Naive thymus-derived CD8-positive, alpha-beta T cell (primary cell): ENCODE measurements at regions not wholly inside any gene's neighbourhood (a gene's known extent, or its start where the extent isn't known, plus 50 kb on each side); places are given as distances from the start of the nearest gene placed in this dataset.

Source experiments
- ATAC-seq, 2 donors: fragments of 150-1000 bp; cut with Tn5 transposase in 1 of 2; sonication (Bioruptor Pico), chemical (Tn5 transposase) in 1 of 2; 1 replicate in 1 of 2; 2 replicates in 1 of 2; pipeline ENCODE4 v1.10.0; 2021; ENCODE audit warnings: mild to moderate bottlenecking in 2 of 2, moderate library complexity in 2 of 2
- POLR2A ChIA-PET: fragments of 350-600 bp; sonication (Branson Sonifier 250); formaldehyde crosslinking; loops from one replicate; lab custom pipeline; 2021; ENCODE audit warnings: antibody characterized with exemption; lab: Charles Lee
- DNase-seq, 10 donors: peaks; one replicate each; pipeline versions ENCODE4 v3.0.0 to v3.0.0-alpha.2; 2020 to 2022
- H3K27ac Mint-ChIP-seq, 10 donors: one replicate each; pipeline ENCODE4 v1.8.0; 2020 to 2022; ENCODE audit warnings: mild to moderate bottlenecking in 10 of 10, mixed read lengths in 10 of 10, moderate library complexity in 4 of 10, inconsistent platforms in 1 of 10
- H3K27me3 Mint-ChIP-seq, 5 donors: one replicate each; pipeline ENCODE4 v1.8.0; 2021 to 2022; ENCODE audit warnings: mixed read lengths in 5 of 5
- H3K36me3 Mint-ChIP-seq, 3 donors: one replicate each; pipeline ENCODE4 v1.8.0; 2020 to 2022; ENCODE audit warnings: mixed read lengths in 3 of 3, mild to moderate bottlenecking in 2 of 3, inconsistent platforms in 1 of 3
- H3K4me1 Mint-ChIP-seq, 4 donors: one replicate each; pipeline ENCODE4 v1.8.0; 2021 to 2022; ENCODE audit warnings: mixed read lengths in 4 of 4
- H3K4me3 Mint-ChIP-seq, 10 donors: one replicate each; pipeline ENCODE4 v1.8.0; 2020 to 2022; ENCODE audit warnings: mild to moderate bottlenecking in 10 of 10, mixed read lengths in 10 of 10, moderate library complexity in 6 of 10, inconsistent platforms in 1 of 10
- H3K9me3 Mint-ChIP-seq, 9 donors: one replicate each; pipeline ENCODE4 v1.8.0; 2020 to 2022; ENCODE audit warnings: mixed read lengths in 9 of 9, mild to moderate bottlenecking in 3 of 9, inconsistent platforms in 1 of 9, moderate library complexity in 1 of 9

DNA sequence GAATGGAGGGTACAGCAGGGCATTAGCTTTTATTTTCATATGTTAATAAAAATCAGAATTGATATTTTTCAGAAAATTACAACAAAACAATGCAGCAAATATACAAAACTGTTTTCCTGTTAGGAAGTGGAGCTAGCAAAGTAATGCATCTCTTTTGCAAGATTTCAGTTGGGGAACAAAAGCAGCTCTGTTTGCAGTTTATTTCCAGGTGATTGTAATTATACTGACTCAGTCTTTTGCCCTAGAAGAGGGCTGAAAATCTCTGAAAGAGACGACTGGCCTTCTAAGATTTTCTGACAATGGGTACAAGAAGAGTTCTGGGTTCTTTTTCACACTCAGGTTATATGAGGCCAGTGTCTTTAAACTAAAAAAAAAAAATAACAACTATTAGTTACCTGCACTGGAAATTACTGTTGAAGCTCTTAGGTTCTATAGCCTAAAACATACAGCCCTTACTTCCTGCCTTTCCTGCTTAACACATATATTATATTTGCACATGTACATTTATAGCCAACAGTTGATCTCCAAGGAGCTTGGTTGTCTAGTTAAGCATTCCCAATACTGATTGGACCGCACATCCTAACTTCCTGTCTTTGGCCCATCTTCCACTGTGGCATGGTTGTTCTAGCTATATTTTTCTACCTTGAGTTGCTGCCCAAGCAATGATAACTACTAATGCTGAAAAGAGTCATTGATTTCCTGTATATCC, 199.1 kb upstream of the KRR1 start:
- peaks cover 0 to 4% (median 0%) of the 10 kb centered on the region in 5 donors for H3K27me3 Mint-ChIP-seq
- DNase-seq (no peak), ATAC-seq (no peak)
- POLR2A ChIA-PET, result no interaction called here
- H3K27ac Mint-ChIP-seq, result no peak overlapping the region
- no peaks in the 10 kb centered on the region for H3K9me3 Mint-ChIP-seq
- H3K36me3 Mint-ChIP-seq, result no peaks in the 10 kb centered on the region
- no peak overlapping the region for H3K4me3 Mint-ChIP-seq
- H3K4me1 Mint-ChIP-seq, result no peaks in the 10 kb centered on the region

DNA sequence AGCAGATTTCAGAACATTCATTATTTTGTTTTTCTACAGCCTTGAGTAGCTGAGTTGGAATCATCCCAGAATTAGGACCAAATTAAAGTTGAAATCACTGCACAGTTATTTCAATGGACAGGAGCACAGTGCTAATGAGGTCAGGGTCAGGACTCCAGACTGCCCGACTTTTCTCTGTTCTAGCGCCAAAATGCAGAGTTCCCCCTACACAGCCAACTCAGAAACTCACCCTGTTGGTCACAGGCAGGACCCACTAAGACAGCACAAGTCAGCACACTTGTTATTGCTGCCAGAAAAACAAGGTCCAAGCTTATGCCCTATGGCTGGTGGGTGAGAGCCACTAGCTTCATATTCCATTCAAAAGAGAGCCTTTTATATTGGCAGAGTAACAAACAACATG, 198.1 kb upstream of the KRR1 start:
- Mint-ChIP-seq H3K4me3 (no peak overlapping the region), H3K9me3 (no peaks in the 10 kb centered on the region), H3K27ac (no peak overlapping the region), H3K4me1 (no peaks in the 10 kb centered on the region), H3K27me3 (peaks cover 0 to 4% (median 0%) of the 10 kb centered on the region in 5 donors), H3K36me3 (no peaks in the 10 kb centered on the region)
- POLR2A ChIA-PET, result no interaction called here
- no peak for ATAC-seq
- no peak for DNase-seq

DNA sequence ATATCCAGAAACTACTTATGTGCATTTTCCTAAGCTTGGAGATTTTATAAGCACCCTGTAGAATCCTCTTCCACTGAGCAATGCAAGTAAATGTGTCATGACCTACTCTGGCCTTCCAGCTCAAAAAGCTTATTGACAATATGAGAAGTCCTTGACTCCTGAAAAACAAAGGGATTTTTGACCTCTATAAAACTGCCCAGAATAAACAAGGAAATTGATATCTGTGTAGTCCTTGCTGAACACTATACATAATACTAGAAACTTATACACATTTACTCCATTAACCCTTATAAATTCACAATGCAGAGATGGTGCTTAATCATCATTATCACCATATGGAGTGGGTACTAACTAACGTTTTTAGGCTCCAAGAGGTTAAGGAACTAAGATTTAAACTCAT, 197.4 kb upstream of the KRR1 start:
- POLR2A ChIA-PET, result no interaction called here
- no peaks in the 10 kb centered on the region for H3K36me3 Mint-ChIP-seq
- H3K4me1 Mint-ChIP-seq, result no peaks in the 10 kb centered on the region
- peaks cover 0 to 4% (median 0%) of the 10 kb centered on the region in 5 donors for H3K27me3 Mint-ChIP-seq
- DNase-seq, result no peak
- no peak for ATAC-seq
- no peak overlapping the region for H3K27ac Mint-ChIP-seq
- H3K9me3 Mint-ChIP-seq, result no peaks in the 10 kb centered on the region
- no peak overlapping the region for H3K4me3 Mint-ChIP-seq

DNA sequence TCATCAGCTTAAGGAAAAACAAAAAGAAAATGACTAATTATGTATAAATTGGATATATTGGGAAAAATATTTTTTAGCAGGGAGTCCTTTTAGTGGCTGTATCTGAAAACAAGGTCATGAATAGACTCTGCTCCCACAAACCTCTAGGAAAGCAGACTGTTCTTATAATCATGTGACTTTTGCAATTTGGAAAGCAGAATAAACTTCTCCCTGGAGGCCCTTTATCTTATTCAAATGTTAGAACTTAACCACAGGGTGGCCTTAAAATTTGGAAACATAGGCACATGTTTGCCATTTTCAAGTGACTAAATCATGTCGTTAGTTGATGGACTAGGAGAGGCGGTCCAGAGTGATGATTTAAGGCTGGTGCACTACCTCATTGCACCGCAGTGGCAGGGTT, 196.6 kb upstream of the KRR1 start:
- H3K4me3 Mint-ChIP-seq, result no peak overlapping the region
- no peak for ATAC-seq

DNA sequence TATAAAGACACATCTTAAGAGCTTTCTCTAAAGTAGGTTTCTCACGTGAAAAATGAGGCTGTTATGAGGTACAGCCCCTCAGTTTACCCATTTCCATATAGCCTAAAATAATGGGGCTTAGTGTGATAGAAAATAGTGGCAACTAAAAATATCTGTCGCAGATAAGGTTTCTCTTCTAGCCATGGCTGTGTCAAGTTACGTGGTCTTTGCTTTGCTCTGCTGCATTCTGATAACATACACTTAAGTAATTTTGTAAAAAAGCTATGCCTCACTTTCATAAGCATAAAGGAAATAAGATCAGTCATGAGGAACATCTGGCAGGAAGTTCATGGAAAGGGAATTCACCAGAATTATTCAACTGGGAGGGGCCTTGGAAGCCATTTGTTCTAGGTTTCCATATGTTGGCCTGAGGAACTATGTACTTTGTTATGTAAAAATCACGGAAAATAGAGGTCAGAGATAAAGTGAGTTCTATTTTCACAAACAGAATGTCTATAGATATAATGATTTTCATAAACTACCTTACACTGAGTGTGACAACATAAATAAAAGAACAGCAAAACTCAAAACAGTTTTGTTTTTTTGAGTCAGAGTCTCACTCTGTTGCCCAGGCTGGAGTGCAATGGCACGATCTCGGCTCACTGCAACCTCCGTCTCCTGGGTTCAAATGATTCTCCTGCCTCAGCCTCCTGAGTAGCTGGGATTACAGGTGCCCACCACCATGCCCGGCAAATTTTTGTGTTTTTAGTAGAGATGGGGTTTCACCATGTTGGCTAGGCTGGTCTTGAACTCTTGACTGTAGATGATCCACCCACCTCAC, 195.6 kb upstream of the KRR1 start:
- H3K27ac Mint-ChIP-seq, result no peak overlapping the region
- H3K36me3 Mint-ChIP-seq, result no peaks in the 10 kb centered on the region
- ATAC-seq (no peak), DNase-seq (no peak)
- POLR2A ChIA-PET, result no interaction called here
- H3K4me3 Mint-ChIP-seq, result no peak overlapping the region
- no peaks in the 10 kb centered on the region for H3K9me3 Mint-ChIP-seq
- peaks cover 0 to 9% (median 4%) of the 10 kb centered on the region in 4 donors for H3K4me1 Mint-ChIP-seq
- peaks cover 0 to 4% (median 0%) of the 10 kb centered on the region in 5 donors for H3K27me3 Mint-ChIP-seq

More for the DNA sequence above, 196.6 kb upstream of the KRR1 start:
- no peak for DNase-seq
- Mint-ChIP-seq H3K27me3 (peaks cover 0 to 4% (median 0%) of the 10 kb centered on the region in 5 donors), H3K27ac (no peak overlapping the region), H3K4me1 (peaks cover 0 to 2% (median 0%) of the 10 kb centered on the region in 4 donors), H3K36me3 (no peaks in the 10 kb centered on the region), H3K9me3 (no peaks in the 10 kb centered on the region)
- POLR2A ChIA-PET, result no interaction called here

DNA sequence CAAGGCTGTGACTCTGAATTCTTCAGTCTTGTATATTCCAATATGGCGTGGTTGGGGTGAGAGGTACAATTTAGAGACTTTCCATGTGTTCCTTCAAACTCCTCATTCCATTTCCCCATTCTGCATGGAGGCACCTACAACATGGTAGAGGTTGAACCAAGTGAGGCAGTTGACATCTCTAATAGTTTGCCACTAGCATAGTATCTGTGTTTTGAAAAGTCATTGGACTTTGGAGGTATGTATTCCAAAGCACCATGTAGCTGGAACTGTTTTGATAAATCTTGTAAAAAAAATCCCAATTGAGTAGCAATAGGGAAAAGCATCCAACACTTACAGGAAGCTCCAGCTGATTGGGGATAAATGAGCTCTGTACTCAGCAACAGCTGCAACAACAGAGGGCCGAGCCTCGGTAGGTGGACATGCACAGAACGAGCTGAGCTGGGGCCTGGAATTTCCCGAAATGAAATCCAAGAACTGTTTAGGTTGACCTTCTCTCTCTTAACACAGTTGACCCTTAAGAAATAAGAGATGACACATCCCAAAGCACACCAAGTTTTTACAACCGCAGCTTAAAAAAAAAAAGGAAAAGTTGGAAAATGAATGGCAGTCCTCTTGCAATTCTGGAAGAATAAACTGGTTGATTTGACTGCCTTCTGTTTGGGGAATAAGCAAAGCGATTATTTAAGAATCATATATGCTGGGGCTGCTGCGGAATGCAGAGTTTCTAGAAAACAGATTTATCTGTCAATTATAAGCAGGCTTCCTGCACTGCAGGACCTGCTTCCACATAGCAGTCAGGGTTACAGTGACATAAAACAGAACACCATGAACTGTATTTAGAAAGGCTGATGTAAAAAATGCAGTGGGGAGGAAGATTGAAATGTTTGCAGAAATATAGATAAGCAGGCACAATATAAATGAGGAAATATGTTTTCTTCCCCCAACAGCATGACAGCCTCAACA, 194.6 kb upstream of the KRR1 start:
- no peak overlapping the region for H3K4me3 Mint-ChIP-seq
- H3K9me3 Mint-ChIP-seq, result no peaks in the 10 kb centered on the region
- H3K27me3 Mint-ChIP-seq, result peaks cover 0 to 2% (median 0%) of the 10 kb centered on the region in 5 donors
- peaks cover 0 to 12% (median 5%) of the 10 kb centered on the region in 4 donors for H3K4me1 Mint-ChIP-seq
- no peak overlapping the region for H3K27ac Mint-ChIP-seq
- H3K36me3 Mint-ChIP-seq, result no peaks in the 10 kb centered on the region
- DNase-seq, result no peak
- POLR2A ChIA-PET, result no interaction called here
- ATAC-seq, result no peak

DNA sequence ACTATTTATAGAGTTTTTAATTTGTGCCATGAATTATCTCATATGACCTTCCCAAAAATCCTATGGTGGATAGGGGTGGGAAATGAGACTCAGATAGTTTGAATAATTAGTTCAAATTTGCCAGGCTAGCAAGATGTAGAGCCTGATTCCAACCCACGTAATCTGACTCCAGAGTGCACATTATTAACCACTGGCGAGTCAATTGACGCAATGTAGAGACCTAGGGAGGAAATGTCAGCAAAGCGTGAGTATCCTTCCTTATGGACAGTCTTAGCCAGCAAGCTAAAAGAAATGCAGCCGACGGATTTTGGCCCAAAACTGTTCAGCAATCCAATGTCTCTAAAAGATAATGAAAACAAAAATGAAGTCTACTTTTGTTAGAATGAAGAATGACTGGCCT, 193.3 kb upstream of the KRR1 start:
- no peaks in the 10 kb centered on the region for H3K9me3 Mint-ChIP-seq
- POLR2A ChIA-PET, result no interaction called here
- DNase-seq (no peak), ATAC-seq (no peak)
- no peaks in the 10 kb centered on the region for H3K36me3 Mint-ChIP-seq
- no peak overlapping the region for H3K27ac Mint-ChIP-seq
- H3K4me3 Mint-ChIP-seq, result no peak overlapping the region
- peaks cover 0 to 2% (median 0%) of the 10 kb centered on the region in 5 donors for H3K27me3 Mint-ChIP-seq
- peaks cover 0 to 12% (median 5%) of the 10 kb centered on the region in 4 donors for H3K4me1 Mint-ChIP-seq

DNA sequence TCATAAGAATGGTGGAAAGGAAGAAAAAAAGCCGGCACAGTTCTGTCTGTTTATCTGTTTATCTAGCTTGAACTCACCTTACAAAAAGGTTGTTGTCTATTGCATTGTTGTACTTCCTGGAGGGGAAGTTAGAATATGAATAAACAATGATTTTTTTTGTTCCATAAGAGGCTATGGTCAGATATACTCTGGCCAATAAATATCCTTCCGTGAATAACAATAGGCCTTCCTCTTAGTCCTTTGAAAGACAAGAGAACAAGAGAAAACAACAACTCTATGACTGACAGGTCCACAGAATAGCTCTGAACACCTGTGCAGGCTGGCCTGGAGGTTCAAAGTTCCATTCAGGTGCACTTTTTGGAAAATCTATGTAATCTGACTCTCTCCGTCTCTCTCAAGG, 192.8 kb upstream of the KRR1 start:
- ATAC-seq (no peak), DNase-seq (no peak)
- no peaks in the 10 kb centered on the region for H3K9me3 Mint-ChIP-seq
- H3K27me3 Mint-ChIP-seq, result peaks cover 0 to 2% (median 1%) of the 10 kb centered on the region in 5 donors
- peaks cover 0 to 12% (median 5%) of the 10 kb centered on the region in 4 donors for H3K4me1 Mint-ChIP-seq
- no peak overlapping the region for H3K27ac Mint-ChIP-seq
- no peaks in the 10 kb centered on the region for H3K36me3 Mint-ChIP-seq
- H3K4me3 Mint-ChIP-seq, result no peak overlapping the region
- POLR2A ChIA-PET, result no interaction called here

DNA sequence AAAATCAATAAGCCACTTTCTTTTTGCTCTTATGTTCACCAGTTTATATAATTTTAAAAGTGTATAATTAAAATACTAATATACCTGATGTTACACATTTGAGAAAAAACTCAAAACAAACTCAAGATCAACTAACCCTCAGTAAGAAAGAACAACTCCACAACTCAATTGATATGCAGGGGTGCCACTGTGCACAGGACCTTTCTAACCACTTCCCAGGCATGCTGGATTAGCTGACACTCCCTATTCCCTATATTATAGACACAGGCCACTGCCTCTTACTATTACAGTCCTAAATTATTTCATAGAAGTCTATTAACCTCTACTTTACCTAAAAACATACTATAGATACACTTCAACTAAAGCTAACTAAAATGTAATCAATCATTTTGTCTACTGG, 191.7 kb upstream of the KRR1 start:
- DNase-seq (no peak), ATAC-seq (no peak)
- peaks cover 0 to 12% (median 5%) of the 10 kb centered on the region in 4 donors for H3K4me1 Mint-ChIP-seq
- H3K36me3 Mint-ChIP-seq, result no peaks in the 10 kb centered on the region
- no peaks in the 10 kb centered on the region for H3K9me3 Mint-ChIP-seq
- H3K27me3 Mint-ChIP-seq, result peaks cover 0 to 2% (median 2%) of the 10 kb centered on the region in 5 donors
- POLR2A ChIA-PET, result no interaction called here
- peak overlapping the region in 1 of 10 donors; percentile 31 for H3K4me3 Mint-ChIP-seq
- H3K27ac Mint-ChIP-seq, result peak overlapping the region in 2 of 10 donors; percentile 37 to 55

DNA sequence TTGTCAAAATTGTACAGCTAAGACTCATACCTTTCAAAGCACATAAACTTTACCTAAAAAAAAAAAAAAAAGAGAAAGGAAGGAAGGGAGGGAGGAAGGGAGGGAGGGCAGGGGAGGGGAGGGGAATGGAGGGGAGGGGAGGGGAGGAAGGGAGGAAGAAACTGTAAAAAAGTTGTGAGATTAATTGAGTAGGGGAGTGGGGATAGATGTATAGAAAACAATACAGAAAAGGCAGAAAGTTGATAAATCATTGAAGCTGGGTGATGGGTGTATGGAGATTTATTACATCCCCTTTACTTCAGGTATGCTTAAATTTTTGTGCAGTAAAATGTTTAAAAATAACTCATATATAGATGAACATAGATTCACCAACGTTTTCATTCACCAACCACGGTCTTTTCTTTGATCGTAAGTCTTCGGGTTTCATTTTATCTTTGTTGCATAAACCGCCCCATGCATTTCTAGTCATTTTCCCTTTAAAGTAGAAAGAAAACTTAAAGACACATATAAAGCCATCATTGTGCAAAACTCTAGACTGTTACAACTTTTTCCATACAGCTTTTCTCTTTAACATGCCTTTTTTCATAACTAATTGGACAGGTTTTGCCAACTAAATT, 191.2 kb upstream of the KRR1 start:
- H3K27me3 Mint-ChIP-seq, result peaks cover 0 to 2% (median under 1%) of the 10 kb centered on the region in 5 donors
- no peaks in the 10 kb centered on the region for H3K9me3 Mint-ChIP-seq
- peak overlapping the region in 3 of 10 donors; percentile 55 to 78 (median 68) for H3K27ac Mint-ChIP-seq
- H3K4me3 Mint-ChIP-seq, result peak overlapping the region in 7 of 10 donors; percentile 3 to 57 (median 29)
- peaks cover 0 to 12% (median 5%) of the 10 kb centered on the region in 4 donors for H3K4me1 Mint-ChIP-seq
- H3K36me3 Mint-ChIP-seq, result no peaks in the 10 kb centered on the region
- POLR2A ChIA-PET, result no interaction called here
- ATAC-seq (no peak), DNase-seq (no peak)

DNA sequence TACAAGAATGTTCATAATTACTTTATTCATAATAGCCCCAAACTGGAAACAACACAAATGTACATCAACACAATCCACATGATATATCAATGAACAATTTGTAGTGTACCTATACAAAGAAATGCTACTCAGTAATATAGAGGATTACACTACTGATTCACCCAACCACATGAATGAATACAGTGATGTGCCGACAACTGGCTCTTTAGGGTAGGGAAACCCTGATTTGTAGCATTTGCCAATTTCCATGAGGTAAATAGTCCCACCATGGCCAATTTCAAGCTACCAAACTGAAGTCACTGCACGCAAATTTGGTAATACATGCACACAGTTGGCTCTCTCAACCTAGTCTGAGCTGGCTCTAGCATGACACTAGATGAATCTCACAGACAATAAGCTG, 190.4 kb upstream of the KRR1 start:
- H3K9me3 Mint-ChIP-seq, result no peaks in the 10 kb centered on the region
- POLR2A ChIA-PET, result no interaction called here
- DNase-seq (no peak), ATAC-seq (no peak)
- peak overlapping the region in 4 of 10 donors; percentile 44 to 78 (median 62) for H3K27ac Mint-ChIP-seq
- H3K4me3 Mint-ChIP-seq, result peak overlapping the region in 4 of 10 donors; percentile 29 to 57 (median 30)
- peaks cover 0 to 12% (median 5%) of the 10 kb centered on the region in 4 donors for H3K4me1 Mint-ChIP-seq
- no peaks in the 10 kb centered on the region for H3K36me3 Mint-ChIP-seq
- H3K27me3 Mint-ChIP-seq, result peaks cover 0 to 2% (median 0%) of the 10 kb centered on the region in 5 donors
